Activated naive CD8-positive, alpha-beta T cell treated with anti-CD3 and anti-CD28 coated beads, Interleukin-2, amount 10 ng/mL, durations not matched to agents 7 days and 5 days (primary cell): ENCODE measurements at regions not wholly inside any gene's neighbourhood (a gene's known extent, or its start where the extent isn't known, plus 50 kb on each side); places are given as distances from the start of the nearest gene placed in this dataset.

ENCODE experiments used
- ATAC-seq: fragments of 150-1000 bp; cut with Tn5 transposase; one replicate; pipeline ENCODE4 v1.10.0; 2021; ENCODE audit warnings: low read depth, moderate library complexity
- POLR2A ChIA-PET: fragments of 350-600 bp; sonication (Branson Sonifier 250); formaldehyde crosslinking; loops from one replicate; lab custom pipeline; 2021; ENCODE audit warnings: antibody characterized with exemption; lab: Charles Lee
- DNase-seq: peaks from one replicate; pipeline ENCODE4 v3.0.0; 2021
- H3K27ac Mint-ChIP-seq: one replicate; pipeline ENCODE4 v1.8.0; 2022; ENCODE audit warnings: mild to moderate bottlenecking, mixed read lengths
- H3K27me3 Mint-ChIP-seq: one replicate; pipeline ENCODE4 v1.8.0; 2022; ENCODE audit warnings: mild to moderate bottlenecking, moderate library complexity, mixed read lengths
- H3K36me3 Mint-ChIP-seq: one replicate; pipeline ENCODE4 v1.8.0; 2021; ENCODE audit warnings: mild to moderate bottlenecking, mixed read lengths
- H3K4me1 Mint-ChIP-seq: one replicate; pipeline ENCODE4 v1.8.0; 2021; ENCODE audit warnings: mixed read lengths
- H3K4me3 Mint-ChIP-seq: one replicate; pipeline ENCODE4 v1.8.0; 2022; ENCODE audit warnings: mild to moderate bottlenecking, moderate library complexity, mixed read lengths
- H3K9me3 Mint-ChIP-seq: one replicate; pipeline ENCODE4 v1.8.0; 2021; ENCODE audit warnings: mixed read lengths

GRCh38 chr6:41996997-41997396 lies 53.3 kb upstream of the TAF8 start:
- DNase-seq (no peak), ATAC-seq (no peak)
- H3K9me3 Mint-ChIP-seq, result peaks cover 7% of the 10 kb centered on the region
- H3K4me3 Mint-ChIP-seq, result no peak overlapping the region
- H3K27ac Mint-ChIP-seq, result no peak overlapping the region
- H3K4me1 Mint-ChIP-seq, result peaks cover 18% of the 10 kb centered on the region
- no peaks in the 10 kb centered on the region for H3K27me3 Mint-ChIP-seq
- peaks cover 32% of the 10 kb centered on the region for H3K36me3 Mint-ChIP-seq
- POLR2A ChIA-PET, result interaction anchor here (0.6 kb wide), 1 partner anchor 29 kb away, joined by 4 read pairs; no protein-coding TSS in a partner anchor

- Mint-ChIP-seq H3K4me1 (peaks cover 18% of the 10 kb centered on the region), H3K9me3 (peaks cover 7% of the 10 kb centered on the region), H3K4me3 (no peak overlapping the region), H3K27me3 (no peaks in the 10 kb centered on the region), H3K36me3 (peaks cover 33% of the 10 kb centered on the region), H3K27ac (no peak overlapping the region)
- POLR2A ChIA-PET, result interaction anchor here (0.5 to 1.3 kb wide), 6 partner anchors 10 to 53 kb away, joined by 3 to 6 read pairs (median 4); no protein-coding TSS in a partner anchor
- ATAC-seq, result no peak
- no peak for DNase-seq
Measured at GRCh38 chr6:41997456-41997855, 52.9 kb upstream of the TAF8 start.
